ENCODE measurements at regions not wholly inside any gene's neighbourhood (a gene's known extent, or its start where the extent isn't known, plus 50 kb on each side); places are given as distances from the start of the nearest gene placed in this dataset.

GRCh38 chr15:70313099-70314017 lies 215.6 kb upstream of the TLE3 start:
- TF ChIP-seq, protein P1, sequence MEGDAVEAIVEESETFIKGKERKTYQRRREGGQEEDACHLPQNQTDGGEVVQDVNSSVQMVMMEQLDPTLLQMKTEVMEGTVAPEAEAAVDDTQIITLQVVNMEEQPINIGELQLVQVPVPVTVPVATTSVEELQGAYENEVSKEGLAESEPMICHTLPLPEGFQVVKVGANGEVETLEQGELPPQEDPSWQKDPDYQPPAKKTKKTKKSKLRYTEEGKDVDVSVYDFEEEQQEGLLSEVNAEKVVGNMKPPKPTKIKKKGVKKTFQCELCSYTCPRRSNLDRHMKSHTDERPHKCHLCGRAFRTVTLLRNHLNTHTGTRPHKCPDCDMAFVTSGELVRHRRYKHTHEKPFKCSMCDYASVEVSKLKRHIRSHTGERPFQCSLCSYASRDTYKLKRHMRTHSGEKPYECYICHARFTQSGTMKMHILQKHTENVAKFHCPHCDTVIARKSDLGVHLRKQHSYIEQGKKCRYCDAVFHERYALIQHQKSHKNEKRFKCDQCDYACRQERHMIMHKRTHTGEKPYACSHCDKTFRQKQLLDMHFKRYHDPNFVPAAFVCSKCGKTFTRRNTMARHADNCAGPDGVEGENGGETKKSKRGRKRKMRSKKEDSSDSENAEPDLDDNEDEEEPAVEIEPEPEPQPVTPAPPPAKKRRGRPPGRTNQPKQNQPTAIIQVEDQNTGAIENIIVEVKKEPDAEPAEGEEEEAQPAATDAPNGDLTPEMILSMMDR (IDR thresholded peaks at IDR 0.05): no peak
- no peak for TF ChIP-seq EZH2phosphoT487 (IDR thresholded peaks at IDR 0.05)
- TF ChIP-seq EZH2 (IDR thresholded peaks at IDR 0.05): no peak
